A673 (cell line): ENCODE measurements at regions not wholly inside any gene's neighbourhood (a gene's known extent, or its start where the extent isn't known, plus 50 kb on each side); places are given as distances from the start of the nearest gene placed in this dataset.

Experiments used
- EZH2 ChIP-seq: fragments of 200-600 bp; sonication (generic); IDR thresholded peaks from 2 replicates; pipeline ENCODE4 v1.6.1; 2017; ENCODE audit warnings: borderline replicate concordance, low read depth, mild to moderate bottlenecking, mixed read lengths, antibody characterized with exemption, low read length; ENCODE audit not compliant: poor library complexity, severe bottlenecking
- TF ChIP-seq, protein P1 (sequence below): fragments of 300-800, 200-600 bp; sonication (generic); conservative IDR thresholded peaks from 2 replicates; pipeline ENCODE4 v1.5.1; 2017; ENCODE audit warnings: low read depth, mild to moderate bottlenecking, antibody characterized with exemption, low read length, moderate library complexity, mixed read lengths

DNA sequence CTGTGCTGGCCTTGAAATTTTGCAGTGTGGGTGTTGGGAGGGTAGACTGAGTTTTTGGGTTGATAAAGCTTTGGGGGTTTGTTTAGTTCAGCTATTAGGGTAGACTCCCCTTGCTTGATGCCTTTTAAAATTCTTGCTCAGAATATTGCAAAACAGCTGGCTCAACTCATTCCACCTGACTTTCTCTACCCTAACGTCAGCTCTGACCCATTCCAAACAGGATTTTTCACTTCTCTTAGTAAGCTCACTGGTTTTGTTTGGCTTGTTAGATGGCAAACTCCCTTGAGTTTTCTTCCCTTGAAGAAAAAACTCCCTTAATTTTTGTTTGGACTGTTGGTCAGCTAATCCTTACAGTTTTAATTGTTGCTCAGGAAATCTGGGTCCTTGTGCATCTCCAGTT, 195.1 kb upstream of the DTNA start:
- TF ChIP-seq, protein P1, sequence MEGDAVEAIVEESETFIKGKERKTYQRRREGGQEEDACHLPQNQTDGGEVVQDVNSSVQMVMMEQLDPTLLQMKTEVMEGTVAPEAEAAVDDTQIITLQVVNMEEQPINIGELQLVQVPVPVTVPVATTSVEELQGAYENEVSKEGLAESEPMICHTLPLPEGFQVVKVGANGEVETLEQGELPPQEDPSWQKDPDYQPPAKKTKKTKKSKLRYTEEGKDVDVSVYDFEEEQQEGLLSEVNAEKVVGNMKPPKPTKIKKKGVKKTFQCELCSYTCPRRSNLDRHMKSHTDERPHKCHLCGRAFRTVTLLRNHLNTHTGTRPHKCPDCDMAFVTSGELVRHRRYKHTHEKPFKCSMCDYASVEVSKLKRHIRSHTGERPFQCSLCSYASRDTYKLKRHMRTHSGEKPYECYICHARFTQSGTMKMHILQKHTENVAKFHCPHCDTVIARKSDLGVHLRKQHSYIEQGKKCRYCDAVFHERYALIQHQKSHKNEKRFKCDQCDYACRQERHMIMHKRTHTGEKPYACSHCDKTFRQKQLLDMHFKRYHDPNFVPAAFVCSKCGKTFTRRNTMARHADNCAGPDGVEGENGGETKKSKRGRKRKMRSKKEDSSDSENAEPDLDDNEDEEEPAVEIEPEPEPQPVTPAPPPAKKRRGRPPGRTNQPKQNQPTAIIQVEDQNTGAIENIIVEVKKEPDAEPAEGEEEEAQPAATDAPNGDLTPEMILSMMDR, result no peak
- no peak for TF ChIP-seq EZH2
